ENCODE measurements at regions not wholly inside any gene's neighbourhood (a gene's known extent, or its start where the extent isn't known, plus 50 kb on each side); places are given as distances from the start of the nearest gene placed in this dataset.

GRCh38 chr5:91280362-91281269 is 102.5 kb downstream of the ARRDC3 start:
- peaks cover 3% of the 10 kb centered on the region for H3K27me3 Mint-ChIP-seq (ENCODE audit: low read depth)
- H3K9me3 Mint-ChIP-seq: peaks cover 13% of the 10 kb centered on the region
- peak overlapping the region; percentile 81 for H3K4me3 Mint-ChIP-seq
- H3K27ac Mint-ChIP-seq: peak overlapping the region; percentile 97
- TF ChIP-seq CTCF (IDR thresholded peaks at IDR 0.05; ENCODE audit: unreplicated experiment): no peak
- peaks cover 18% of the 10 kb centered on the region for H3K4me1 Mint-ChIP-seq
- peaks cover 2% of the 10 kb centered on the region for H3K36me3 Mint-ChIP-seq
- peak; percentile 75 to 90 for DNase-seq (ENCODE audit: low spot score in 2 of 2, unreplicated experiment in 2 of 2)

DNA sequence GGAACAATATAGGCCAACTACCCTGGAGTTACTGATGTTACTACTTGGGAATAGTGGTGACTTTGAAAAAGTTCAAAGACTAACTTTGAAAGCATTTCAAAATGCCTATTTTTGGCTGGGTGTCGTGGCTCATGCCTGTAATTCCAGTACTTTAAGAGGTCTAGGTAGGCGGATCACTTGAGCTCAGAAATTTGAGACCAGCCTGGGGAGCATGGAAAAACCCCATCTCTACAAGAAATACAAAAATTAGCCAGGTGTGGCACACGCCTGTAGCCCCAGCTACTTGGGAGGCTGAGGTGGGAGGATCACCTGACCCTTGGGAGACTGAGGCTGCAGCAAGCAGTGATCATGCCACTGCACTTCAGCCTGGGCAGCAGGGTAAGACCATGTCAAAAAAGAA is 105.3 kb downstream of the ARRDC3 start:
- no peak for DNase-seq (ENCODE audit: low spot score in 2 of 2, unreplicated experiment in 2 of 2)
- Mint-ChIP-seq H3K27ac (no peak overlapping the region), H3K4me3 (no peak overlapping the region), H3K4me1 (peaks cover 18% of the 10 kb centered on the region), H3K36me3 (no peaks in the 10 kb centered on the region), H3K9me3 (no peaks in the 10 kb centered on the region), H3K27me3 (ENCODE audit: low read depth) (peaks cover 3% of the 10 kb centered on the region)
- TF ChIP-seq CTCF (IDR thresholded peaks at IDR 0.05; ENCODE audit: unreplicated experiment): no peak

DNA sequence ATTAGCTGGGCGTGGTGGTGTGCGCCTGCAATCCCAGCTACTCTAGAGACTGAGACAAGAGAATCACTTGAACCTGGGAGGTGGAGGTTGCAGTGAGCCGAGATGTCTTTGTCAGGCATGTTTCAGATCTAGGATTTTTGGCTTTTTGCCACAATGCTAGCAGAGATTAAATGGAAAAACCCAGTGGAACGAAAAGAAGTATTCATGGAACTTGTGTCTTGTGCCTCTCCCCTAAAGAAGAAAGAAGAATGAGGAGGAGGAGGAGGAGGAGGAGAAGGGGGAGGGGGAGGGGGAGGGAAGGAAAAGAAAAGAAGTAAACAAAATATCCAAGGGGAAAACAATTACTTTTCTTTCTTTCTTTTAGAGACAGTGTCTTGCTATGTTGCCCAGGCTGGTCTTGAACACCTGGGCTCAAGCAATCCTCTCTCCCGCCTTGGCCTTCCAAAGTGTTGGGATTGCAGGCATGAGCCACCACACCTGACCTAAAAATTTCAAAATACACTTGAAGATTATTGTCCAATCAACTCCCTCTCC is 106.0 kb downstream of the ARRDC3 start:
- Mint-ChIP-seq H3K9me3 (no peaks in the 10 kb centered on the region), H3K27me3 (ENCODE audit: low read depth) (no peaks in the 10 kb centered on the region), H3K27ac (no peak overlapping the region), H3K4me3 (no peak overlapping the region), H3K36me3 (no peaks in the 10 kb centered on the region), H3K4me1 (peaks cover 18% of the 10 kb centered on the region)
- DNase-seq (ENCODE audit: low spot score in 2 of 2, unreplicated experiment in 2 of 2): no peak
- TF ChIP-seq CTCF (IDR thresholded peaks at IDR 0.05; ENCODE audit: unreplicated experiment): no peak

DNA sequence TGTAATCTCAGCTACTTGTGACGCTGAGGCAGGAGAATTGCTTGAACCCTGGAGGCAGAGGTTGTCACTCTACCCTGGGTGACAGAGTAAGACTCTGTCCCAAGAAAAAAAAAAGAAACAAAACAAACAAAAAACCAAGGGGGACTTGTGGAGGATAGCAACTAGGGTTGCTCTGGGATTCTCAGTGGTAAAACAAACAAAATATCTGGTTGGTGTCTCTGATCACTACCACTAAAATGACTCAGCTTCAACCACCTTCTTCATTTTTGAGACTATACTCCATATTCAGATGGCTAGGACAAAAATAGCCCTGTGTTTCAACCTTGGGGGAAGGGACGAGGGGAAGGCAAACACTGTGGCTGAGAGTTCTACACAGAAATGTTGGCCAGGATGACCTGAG is 110.3 kb downstream of the ARRDC3 start:
- TF ChIP-seq CTCF (IDR thresholded peaks at IDR 0.05; ENCODE audit: unreplicated experiment): no peak
- Mint-ChIP-seq H3K4me3 (no peak overlapping the region), H3K27me3 (ENCODE audit: low read depth) (no peaks in the 10 kb centered on the region), H3K36me3 (no peaks in the 10 kb centered on the region), H3K9me3 (no peaks in the 10 kb centered on the region), H3K27ac (no peak overlapping the region), H3K4me1 (peaks cover 3% of the 10 kb centered on the region)
- DNase-seq (ENCODE audit: low spot score in 2 of 2, unreplicated experiment in 2 of 2): no peak

- no peak for DNase-seq (ENCODE audit: low spot score in 2 of 2, unreplicated experiment in 2 of 2)
- H3K27ac Mint-ChIP-seq: no peak overlapping the region
- H3K4me3 Mint-ChIP-seq: no peak overlapping the region
- no peaks in the 10 kb centered on the region for H3K27me3 Mint-ChIP-seq (ENCODE audit: low read depth)
- no peaks in the 10 kb centered on the region for H3K9me3 Mint-ChIP-seq
- peaks cover 3% of the 10 kb centered on the region for H3K4me1 Mint-ChIP-seq
- no peaks in the 10 kb centered on the region for H3K36me3 Mint-ChIP-seq
- TF ChIP-seq CTCF (IDR thresholded peaks at IDR 0.05; ENCODE audit: unreplicated experiment): no peak
Measured at GRCh38 chr5:91271999-91272398, 111.1 kb downstream of the ARRDC3 start.

All from mesothelial cell of epicardium (in vitro differentiated cells).